Activated CD4-positive, CD25-positive, alpha-beta regulatory T cell treated with anti-CD3 and anti-CD28 coated beads, Interleukin-2, amount 50 U/mL, for 24 hours (primary cell): ENCODE measurements at regions not wholly inside any gene's neighbourhood (a gene's known extent, or its start where the extent isn't known, plus 50 kb on each side); places are given as distances from the start of the nearest gene placed in this dataset.

ENCODE experiments used
- ATAC-seq, 2 donors: fragments of 150-1000 bp; cut with Tn5 transposase; one replicate each; pipeline ENCODE4 v1.10.0; 2021; ENCODE audit warnings: mild to moderate bottlenecking in 1 of 2, moderate library complexity in 1 of 2

DNA sequence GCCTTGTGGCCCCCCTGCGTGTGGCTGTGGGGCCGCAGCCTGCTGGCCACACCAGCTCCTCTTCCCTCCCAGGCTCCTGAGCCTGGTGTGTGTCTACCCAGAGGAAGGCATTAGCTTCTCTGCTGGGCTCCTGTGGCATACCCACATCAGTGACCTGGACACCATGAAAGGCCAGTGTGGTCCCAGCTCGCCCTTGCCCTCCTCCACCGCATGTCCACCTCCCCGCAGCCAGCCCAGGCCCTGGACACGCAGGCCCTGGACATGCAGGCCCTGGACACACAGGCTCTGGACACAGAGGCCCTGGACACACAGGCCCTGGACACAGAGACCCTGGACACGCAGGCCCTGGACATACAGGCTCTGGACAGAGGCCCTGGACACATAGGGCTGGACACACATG, 153.4 kb upstream of the PPP1R26 start:
- ATAC-seq: no peak

DNA sequence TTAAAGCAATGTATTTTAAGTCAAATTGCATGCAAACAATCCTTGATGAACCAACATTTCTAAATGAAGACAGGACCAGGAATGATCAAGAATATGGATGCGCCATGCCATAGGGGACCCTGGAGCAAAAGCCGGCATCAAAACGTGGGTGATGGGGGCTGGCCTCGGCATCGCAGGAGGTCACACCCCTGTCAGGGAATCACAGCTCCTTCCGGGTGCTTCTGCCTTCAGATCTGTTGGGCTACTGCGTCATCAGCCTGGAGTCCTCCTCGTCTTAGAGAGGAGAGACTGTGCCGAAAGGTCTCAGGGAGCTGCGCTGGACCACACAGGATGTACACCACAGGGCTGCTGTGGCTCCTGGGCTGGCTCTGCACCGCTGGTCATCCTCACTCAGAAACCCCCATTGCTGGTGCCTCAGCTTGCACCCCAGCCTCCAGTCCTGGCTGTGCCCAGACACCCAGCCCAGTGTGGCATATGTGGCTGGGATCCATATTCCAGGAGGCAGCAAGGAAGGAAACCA, 152.9 kb upstream of the PPP1R26 start:
- ATAC-seq: no peak

DNA sequence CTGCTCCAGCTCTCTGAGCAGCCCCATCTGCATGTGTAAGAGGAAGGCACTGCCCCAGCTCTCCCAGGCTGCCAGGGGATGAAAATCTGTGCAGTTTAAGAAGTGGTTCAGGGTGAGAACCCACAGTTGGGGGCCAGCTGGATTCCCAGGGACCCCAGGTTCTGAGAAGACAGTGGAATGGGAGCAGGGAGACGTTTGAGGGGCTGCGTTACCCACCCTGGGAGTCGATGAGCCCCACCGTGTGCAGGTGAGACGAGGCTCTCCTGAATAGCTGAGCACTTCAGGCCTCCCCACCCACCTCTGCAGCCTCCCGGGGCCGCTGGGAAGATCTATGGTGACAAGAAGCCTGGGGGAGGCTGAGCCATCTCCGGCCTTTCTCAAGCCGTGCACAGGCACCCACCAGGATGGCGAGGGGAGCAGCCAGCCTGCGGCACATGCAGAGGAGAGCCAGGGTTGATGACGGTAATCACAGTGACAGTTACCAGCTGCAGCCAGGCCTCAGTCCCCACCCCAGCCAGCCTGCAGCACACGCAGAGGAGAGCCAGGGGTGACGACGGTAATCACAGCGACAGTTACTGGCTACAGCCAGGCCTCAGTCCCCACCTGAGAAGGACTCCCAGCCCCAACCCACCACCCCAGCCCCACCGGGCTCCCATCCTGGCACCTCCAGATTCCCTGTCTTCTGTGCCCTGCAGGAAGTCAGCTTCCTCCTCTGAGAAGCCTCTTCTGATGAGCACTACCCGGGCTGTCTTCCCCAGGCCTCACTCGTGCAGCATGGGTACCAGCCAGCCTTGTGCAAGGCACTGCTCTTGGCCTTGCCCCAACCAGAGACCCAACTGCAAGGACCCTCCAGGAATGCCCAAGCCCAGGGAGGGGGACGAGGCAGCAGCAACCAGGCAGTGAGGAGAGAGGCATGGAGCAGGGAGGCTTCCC, 150.8 kb upstream of the PPP1R26 start:
- ATAC-seq: no peak

DNA sequence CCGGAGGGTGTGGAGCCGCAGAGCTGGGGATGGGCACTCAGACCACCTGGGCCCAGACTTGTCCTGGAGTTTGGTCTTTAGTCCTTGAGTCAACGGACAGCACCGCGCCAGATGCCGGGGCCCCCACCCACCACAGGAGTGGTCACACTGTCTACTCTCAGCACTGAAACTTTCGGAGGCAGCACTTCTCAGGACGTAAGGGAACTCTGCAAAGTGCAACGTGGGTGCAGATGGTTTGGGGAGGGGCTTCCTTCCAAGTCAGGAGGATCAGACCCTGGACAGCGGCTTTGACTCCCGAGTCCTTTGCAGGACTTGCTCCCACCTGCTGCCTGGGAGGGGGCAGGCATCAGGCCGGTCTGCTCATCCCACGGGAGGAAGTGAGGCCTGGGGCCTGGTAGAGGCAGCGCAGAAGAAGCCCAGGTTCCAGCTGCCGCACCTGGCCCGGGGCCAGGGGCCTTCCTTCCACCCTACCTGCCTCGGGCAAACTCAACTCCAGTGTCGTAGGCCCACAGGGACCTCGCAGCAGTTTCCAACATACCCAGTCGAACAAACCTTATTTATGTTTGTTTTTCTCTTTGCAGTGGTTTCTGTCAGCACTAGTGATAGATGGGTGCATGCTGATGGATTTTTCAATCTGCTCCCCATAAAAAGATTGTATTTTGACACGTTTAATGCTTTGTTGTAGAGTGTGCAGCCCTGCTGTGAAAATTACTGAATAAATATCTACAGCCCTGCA, 149.8 kb upstream of the PPP1R26 start:
- ATAC-seq: no peak

DNA sequence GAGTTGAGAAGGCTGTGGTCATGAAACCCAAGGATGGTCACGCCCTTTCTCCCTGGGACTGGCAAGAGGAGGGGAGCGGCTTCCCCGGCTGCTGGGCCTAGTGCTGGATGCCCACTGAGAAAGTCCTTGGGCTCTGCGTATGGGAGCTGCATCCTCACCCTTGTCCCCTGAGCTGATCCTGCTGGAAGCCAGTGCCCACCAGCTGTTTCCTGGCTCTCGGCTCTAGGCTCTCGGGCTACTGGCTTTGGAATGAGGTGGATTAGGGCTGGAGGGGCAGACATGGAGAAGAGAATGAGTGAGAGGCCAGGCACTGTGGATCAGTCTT, 149.3 kb upstream of the PPP1R26 start:
- ATAC-seq: no peak

DNA sequence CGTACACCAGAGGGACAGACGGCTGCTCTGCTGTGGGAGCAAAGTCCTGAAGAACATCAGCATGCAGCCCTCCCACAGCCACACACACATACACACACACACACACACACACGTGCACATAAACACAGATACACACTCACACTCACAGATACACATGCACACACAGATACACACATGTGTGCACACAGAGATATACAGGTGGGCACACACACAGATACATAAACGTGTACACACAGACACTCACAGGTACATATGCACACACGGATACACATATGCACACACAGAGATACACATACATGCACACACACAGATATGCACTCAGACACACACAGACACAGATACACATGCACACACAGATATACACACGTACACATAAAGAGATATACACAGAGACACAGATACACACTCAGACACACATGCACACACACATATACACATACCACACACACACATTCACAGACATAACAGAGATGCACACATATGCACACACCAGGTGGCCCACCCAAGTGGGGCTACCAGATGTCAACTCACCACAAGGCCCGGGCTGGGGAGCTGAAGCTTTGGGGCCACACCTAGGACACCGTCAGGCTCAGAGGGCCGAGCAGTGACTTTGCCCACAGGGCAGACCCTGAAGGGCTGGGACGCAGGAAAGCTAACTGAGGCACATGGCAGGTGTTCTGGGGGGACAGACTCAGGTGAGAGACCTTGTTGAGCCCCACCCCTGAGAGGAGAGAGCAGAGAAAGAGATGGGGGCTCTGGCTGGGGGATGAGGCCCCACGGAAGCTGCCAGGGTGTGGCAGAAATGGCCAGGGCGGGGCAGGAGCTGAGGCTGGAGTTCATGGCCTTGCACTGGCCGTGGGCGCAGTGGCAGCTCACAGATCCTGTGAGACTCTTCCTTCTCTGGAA, 148.6 kb upstream of the PPP1R26 start:
- no peak for ATAC-seq

DNA sequence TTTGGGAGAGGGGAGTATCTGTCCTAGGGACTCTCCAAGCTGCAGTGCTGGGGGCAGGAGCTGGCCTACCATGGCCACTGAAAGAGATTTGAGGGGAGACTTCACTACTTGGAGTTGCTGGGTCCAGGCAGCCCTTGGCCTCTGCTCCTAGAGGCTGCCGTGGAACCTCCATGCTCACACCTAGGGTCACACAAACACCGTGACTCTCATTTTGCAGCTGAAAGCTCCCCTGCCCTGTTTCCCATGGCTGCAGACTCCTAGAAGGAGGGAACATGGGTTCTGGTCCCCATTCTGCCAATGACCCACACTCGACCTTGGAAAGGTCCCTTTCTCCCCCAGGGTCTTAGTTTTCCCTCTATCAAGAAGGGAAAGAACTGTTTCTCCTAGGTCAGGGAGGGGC, 147.1 kb upstream of the PPP1R26 start:
- no peak for ATAC-seq

DNA sequence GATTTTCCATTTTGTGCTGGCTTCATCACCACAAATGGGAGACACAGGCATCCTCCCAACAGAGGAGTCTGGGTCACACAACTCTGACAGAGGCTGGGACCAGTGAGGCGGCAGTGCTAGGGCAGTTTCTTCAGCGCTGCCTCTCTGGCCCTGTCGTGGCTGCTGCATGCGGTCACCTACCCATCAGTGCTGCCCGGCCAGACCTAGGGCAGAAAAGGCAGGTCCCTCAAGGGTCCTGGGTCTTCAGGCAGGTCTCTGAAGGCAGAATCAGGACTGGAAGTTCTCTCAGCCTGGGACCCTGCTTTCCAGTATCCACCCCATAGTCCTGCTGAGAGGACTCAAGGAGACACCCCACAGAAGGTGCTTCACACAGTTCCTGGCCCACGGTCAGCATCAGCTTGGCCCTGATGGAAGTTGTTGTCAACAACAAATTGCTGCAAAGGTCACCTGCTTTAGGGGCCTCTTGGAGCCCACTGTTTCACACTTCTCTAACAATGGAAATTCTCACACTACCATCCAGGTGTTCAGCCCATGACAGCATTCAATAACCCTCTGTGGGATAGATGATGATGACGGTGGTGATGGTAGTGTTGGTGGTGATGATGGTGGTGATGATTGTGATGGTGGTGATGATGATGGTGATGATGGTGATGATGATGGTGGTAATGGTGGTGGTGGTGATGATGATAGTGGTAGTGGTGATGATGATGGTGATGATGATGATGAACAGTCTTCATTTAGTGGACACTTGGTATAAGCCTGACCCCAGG, 146.4 kb upstream of the PPP1R26 start:
- no peak for ATAC-seq

DNA sequence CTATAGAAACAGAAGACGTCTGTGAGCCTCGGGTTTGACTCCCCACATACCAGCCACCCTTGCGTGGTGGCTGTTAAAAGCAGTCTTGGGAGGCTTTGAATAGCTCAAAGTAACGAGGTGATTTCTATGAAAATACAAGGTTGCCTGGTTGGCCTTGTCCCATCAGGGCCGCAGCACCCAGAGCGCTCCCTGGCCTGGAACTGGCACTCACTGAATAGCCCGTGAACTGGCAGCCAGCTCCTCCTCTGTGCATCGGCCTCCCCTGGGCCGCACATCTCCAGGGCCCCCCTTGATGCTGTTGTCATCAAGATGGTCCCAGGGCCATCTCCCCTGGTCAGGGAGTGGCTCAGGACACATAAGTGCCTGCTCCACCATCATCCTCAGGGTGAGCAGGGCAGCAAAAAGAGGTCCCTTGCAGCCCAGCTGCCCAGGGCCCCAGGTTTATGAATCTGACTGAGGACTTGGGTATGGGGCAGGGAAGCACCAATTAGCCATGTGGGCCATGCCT, 144.6 kb upstream of the PPP1R26 start:
- ATAC-seq: no peak

DNA sequence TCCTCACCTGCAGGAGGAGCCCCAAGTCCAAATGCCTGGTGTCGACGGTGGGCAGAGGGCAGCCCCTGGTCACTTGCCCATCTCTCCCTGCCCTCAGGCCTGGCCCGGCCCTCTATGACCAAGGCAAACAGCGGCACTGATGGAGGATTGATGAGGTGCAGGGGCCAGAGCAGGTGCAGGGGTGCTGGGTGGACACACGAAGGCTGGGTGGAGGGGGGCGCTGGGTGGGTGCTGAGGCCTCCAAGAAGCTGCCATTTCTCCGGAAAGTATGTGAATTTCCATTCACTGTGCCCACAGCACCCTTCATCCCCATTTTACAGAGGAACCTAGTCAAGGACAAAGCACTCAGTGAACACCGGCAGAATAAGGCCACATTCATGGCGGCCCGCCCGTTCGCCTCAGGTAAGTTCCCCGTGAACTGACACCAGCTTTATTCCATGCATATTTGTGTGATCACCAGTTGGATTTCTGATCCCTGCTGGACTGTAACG, 143.8 kb upstream of the PPP1R26 start:
- no peak for ATAC-seq

DNA sequence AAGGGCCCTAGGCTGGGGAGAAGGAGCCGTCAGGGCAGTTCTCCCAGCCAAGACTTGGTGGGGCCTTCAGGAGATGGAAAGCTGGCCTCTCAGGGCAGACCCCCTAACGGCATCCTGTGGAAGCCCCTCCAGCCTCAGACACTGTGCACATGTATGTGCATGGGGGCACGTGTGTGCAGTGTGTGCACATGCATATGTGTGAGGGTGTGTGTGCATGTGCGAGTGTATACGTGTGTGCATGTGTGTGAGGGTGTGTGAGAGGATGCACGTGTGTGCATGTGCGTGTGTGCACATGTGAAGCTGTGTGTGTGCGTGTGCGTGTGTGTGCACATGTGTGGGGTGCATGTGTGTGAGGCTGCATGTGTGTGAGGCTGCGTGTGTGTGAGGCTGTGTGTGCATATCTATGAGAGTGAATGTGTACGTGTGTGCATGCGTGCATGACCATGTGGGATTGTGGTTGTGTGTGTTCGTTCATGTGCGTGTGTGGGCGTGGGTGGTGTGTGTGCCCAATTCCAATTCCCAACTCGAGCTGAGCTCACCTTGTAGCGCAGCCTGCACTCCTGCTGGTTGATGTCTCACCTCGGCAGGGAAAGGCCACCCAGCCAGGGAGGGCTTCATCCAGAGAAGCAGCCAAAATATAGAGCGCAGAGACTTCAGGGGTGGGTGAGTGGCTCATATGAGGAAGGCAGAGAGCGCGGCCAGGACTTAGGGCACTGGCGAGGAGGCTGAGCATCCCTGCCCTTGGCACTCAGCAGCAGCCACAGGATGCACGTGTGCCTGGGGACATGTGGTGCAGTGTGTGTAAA, 142.7 kb upstream of the PPP1R26 start:
- ATAC-seq: no peak

DNA sequence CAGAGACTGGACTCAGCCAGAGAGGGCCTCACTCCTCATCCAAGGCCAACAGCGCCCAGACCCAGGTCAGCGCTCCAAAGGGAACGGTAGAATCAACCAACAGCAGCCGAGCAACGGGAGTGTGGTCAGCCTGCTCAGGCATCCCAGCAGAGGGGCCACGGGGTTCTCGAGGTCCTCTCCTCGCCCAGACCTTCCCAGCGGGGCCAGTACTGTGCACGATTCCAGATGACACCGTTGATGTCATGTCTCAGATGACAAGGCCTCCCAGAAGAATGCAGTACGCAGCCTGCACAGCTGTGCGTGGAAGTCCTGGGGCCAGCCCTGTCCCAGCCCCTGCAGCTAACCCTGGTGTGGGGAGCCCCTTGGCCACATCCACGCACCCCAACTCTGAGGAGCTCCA, 141.0 kb upstream of the PPP1R26 start:
- no peak for ATAC-seq

DNA sequence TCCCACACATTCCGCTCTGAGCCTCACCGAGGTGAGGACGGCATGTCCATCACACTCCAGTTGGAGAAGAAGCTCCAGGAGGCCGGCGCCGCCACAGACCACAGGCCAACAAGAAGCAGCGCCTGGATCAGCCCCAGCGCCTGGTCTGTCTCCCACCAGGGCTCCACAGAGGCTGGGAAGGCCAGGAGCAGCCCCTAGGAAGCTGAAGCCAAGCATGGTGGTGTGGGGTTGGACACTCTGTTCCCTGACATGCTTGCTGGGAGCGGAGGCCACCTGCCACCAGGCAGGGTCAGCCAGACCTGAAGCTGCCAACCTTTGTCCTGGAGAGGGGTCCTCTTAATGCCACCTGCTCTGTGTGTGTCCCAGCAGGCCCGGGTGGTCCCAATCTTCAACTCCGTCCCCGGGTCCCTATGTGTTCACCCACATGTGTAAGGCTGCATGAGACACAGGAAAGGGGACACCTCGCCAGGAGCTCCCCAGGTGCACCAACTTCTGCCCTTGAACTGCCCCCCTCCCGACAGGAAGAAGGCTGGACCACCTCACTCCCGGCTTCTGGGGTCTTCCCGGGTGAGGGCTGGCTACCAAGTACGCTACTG, 140.1 kb upstream of the PPP1R26 start:
- ATAC-seq: no peak

DNA sequence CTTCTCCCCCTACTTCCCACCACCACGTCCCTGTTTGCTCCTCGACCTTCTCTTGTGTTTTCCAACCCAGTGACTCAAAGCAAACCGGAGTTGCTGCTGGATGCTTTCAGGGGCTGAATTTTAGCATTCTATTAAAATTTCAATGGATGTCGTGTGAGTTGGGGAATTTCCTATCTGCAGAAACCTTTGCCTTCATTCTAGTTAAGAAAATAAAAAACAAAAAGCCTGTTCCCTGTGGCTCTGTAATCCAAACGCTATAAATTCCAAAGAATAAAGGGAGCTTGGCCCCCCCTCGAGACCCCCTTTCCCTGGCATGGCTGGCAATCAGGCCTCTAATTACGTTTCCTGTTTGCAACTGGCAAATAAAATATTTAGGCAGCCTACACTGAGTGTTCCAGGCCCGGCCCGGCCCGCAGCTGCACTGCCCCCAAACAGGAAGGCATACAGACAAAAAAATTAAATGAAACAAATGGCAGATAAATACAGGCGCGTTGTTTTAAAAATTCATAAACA, 139.4 kb upstream of the PPP1R26 start:
- ATAC-seq: no peak

DNA sequence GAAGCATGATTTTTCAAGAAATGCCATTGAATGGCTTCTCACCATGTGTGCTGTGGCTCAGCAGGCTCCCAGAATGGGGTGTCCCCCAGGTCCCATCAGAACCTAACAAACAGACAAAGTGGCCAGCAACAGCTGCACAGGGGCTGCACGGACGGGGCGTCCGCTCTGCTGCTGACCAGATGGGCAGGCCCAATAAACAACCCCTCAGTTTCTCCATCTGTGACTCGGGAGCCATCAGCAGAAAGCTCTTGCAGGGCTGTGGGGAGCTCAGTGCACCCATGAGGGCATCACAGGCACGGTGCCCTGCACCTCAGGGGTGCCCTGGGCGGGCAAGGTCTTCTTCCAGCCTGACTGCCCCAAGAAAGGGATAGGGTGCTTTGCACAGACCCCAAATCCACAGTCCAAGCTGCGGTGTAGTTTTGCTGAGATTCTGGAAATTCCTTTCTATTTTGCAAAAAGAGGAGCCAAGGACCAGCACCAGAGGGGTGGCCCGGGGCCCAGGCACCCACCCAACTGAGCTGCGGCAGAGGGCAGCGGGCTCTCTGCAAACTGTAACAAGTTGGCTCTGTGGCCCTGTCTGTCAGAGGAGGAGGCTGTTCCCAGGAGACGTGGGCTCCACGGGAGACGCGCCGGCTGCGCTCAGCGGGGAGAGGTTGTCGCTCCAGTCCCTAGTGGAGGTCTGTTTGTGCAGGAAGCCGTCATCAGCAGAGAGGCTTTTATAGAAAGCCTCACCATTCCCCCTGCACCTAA, 138.7 kb upstream of the PPP1R26 start:
- no peak for ATAC-seq

DNA sequence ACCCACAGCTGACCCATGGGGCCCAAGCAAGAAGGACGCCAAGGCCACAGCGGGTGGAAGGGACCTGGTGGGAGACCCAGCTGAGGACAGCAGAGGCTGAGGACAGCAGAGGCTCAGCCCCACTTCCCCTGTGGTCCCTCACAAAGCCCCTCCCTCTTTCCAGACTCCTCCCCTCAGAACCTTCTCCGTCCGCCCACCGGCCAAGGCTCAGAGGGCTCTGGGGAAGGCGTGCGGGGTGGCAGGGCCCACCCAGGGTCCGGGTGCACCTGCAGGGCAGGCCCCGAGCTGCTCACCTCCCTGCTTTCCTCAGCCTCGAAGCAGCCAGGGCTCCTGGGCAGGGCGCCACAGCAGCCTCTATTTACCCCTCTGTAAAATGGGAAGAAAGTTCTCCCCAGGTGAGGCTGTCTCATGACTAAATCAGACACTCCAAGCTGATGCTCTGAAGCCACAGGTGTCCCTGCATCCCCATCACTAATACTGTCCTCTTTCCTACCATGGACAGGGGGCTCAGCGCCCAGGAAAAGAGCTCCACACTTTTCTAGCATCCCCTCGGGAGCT, 137.9 kb upstream of the PPP1R26 start:
- no peak for ATAC-seq

DNA sequence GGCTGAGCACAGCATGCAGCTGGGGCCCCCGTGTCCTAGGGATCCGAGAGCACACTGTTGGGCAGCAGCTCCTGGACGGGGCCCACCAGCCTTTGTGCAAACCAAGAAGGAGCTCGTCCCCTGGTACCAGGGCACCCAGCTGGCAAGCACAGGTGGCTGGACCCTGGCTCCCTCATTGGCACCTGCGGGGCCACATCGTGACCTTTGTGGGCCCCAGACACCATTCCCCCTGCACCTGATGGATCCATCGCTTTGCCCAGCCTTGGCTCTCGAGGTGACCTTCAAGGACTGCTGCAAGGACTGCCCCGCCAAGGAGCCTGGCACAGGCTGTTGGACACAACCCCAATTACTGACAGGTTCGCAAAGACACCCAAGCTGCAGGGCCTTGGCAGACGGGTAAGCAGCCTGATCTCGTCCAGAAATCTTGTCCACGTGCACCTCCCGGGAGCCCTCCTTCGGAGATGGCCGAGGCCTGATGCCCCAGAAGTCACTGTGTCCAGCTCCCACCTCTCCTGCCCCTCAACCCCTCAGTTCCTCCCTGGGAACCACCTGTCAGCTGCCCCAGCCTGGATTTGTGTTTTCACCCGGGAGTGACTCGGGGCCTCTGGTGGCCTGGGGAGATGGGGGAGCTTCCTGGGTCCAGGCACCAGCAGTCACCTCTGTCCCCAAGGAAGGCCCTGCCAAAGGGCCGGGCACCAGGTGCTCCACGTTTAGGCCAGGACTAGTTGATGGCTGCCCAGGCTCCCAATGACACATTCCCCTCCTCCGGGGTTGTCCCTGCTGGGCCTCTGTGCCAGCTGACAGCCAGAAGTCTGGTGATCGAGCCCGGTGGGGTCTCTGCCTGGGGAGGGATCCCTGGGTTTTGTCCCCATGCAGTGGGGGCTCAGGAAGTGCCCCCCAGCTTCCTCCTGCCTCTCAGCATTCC, 137.1 kb upstream of the PPP1R26 start:
- no peak for ATAC-seq

DNA sequence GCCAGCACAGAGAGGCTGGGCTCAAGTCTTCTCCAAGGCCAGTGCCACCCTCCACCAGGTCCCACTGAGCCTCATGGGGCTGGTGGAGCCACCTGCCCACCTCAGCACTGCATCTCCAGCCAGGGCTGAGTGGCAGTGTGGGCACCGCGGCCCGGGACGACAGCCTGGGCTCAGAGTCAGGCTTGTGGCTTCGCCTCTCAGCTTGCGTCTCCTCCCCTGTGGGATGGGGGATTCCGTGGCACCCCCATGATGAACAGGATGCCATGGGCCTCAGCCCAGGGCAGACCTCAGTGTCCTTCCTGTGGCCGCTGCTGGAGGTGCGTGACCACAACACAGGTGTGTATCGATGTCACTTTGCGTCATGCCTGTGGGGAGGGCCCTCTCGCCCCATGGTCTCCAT, 136.4 kb upstream of the PPP1R26 start:
- ATAC-seq: no peak
